NCI-H2081 (cell line): ENCODE measurements at regions not wholly inside any gene's neighbourhood (a gene's known extent, or its start where the extent isn't known, plus 50 kb on each side); places are given as distances from the start of the nearest gene placed in this dataset.
"Not testable (repeated sequence)": the region's sequence is repeated elsewhere in the genome, so short reads cannot be mapped to it uniquely, and the experiment has no call there.

ENCODE experiments used
- DNase-seq, 2 experiments: peaks; one replicate each; lab custom pipeline; 2025; lab: John Stamatoyannopoulos, UW

GRCh38 chr11:35046681-35047080, 92.3 kb upstream of the CD44 start:
- no peak for DNase-seq

GRCh38 chr11:35047179-35047578, 91.8 kb upstream of the CD44 start:
- no peak for DNase-seq

GRCh38 chr11:35047769-35048168, 91.2 kb upstream of the CD44 start:
- DNase-seq, result no peak

- not testable (repeated sequence) for DNase-seq
Observed at GRCh38 chr11:35048346-35048745, 90.6 kb upstream of the CD44 start.

GRCh38 chr11:35049859-35050531, 89.0 kb upstream of the CD44 start:
- DNase-seq, result no peak

- DNase-seq, result no peak
Observed at GRCh38 chr11:35050541-35050995, 88.4 kb upstream of the CD44 start.

GRCh38 chr11:35056391-35057093, 82.4 kb upstream of the CD44 start:
- DNase-seq, result no peak

GRCh38 chr11:35057926-35058668, 80.9 kb upstream of the CD44 start:
- no peak for DNase-seq

GRCh38 chr11:35058669-35059434, 80.1 kb upstream of the CD44 start:
- no peak for DNase-seq

- DNase-seq, result peak; percentile 64 to 87
Observed at GRCh38 chr11:35061516-35062440, 77.2 kb upstream of the CD44 start.

- DNase-seq, result no peak
Observed at GRCh38 chr11:35063488-35063931, 75.5 kb upstream of the CD44 start.

- DNase-seq, result no peak
Observed at GRCh38 chr11:35064114-35064800, 74.7 kb upstream of the CD44 start.

GRCh38 chr11:35065566-35065965, 73.4 kb upstream of the CD44 start:
- no peak for DNase-seq

GRCh38 chr11:35066030-35066429, 72.9 kb upstream of the CD44 start:
- no peak for DNase-seq

GRCh38 chr11:35066783-35067423, 72.1 kb upstream of the CD44 start:
- DNase-seq, result no peak

- DNase-seq, result no peak
Observed at GRCh38 chr11:35071722-35072121, 67.2 kb upstream of the CD44 start.

GRCh38 chr11:35073691-35074419, 65.1 kb upstream of the CD44 start:
- no peak for DNase-seq

GRCh38 chr11:35076201-35077100, 62.5 kb upstream of the CD44 start:
- no peak for DNase-seq
